ENCODE measurements at regions not wholly inside any gene's neighbourhood (a gene's known extent, or its start where the extent isn't known, plus 50 kb on each side); places are given as distances from the start of the nearest gene placed in this dataset.
"Not testable (repeated sequence)": the region's sequence is repeated elsewhere in the genome, so short reads cannot be mapped to it uniquely, and the experiment has no call there.

DNA sequence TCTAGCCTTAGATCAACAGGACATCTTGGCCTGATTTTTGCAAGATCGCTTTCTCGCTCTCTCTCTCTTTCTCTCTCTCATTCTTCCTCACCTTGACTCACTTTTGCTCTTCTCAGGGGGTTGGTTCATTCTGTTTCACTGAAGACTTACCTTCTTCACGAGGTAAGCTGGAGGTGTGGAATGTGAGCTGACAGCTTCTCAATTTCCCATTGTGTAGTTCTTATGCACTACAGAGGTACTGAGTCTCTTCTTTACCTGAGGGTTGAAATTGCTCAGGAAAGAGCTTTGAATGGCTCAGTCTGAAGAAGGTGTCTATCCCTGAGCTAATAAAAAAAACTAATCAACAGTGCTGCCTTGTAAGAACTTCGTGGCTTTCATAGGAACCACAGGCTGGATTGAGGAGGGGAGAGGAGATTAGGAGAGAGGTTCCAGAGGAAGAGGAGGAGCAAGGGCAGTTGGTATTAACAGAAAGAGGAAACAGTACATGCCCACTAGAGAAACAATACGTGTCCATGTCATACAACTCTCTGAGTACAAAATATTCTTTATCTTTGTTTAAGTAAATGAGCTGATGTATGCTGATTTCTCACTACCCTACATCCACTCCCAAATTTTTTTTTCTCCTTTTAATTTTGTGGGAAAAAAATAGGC lies 192.2 kb downstream of the TMEM167A start:
- no peak overlapping the region for H3K4me2 ChIP-seq (ENCODE audit: low read length)
- peaks cover 8% of the 10 kb centered on the region for H3K27me3 ChIP-seq (ENCODE audit: control insufficient read depth, insufficient read depth, low read length)
- no peaks in the 10 kb centered on the region for H3K4me1 ChIP-seq (ENCODE audit: control insufficient read depth, insufficient read depth, low read length)
- no peaks in the 10 kb centered on the region for H3K36me3 ChIP-seq (ENCODE audit: insufficient read depth, low read length)
- no peaks in the 10 kb centered on the region for H3K9me3 ChIP-seq (replicated peaks; ENCODE audit: low read length)
- no peak overlapping the region for H3K9ac ChIP-seq (ENCODE audit: low read depth, low read length)
- H3K4me3 ChIP-seq (ENCODE audit: low read length) = no peak overlapping the region

GRCh38 chr5:82882316-82882715 lies 194.9 kb downstream of the TMEM167A start:
- Histone ChIP-seq H3K27me3 (ENCODE audit: control insufficient read depth, insufficient read depth, low read length) (no peaks in the 10 kb centered on the region), H3K9ac (ENCODE audit: low read depth, low read length) (no peak overlapping the region), H3K4me3 (ENCODE audit: low read length) (no peak overlapping the region), H3K4me1 (ENCODE audit: control insufficient read depth, insufficient read depth, low read length) (no peaks in the 10 kb centered on the region), H3K9me3 (replicated peaks; ENCODE audit: low read length) (no peaks in the 10 kb centered on the region), H3K36me3 (ENCODE audit: insufficient read depth, low read length) (no peaks in the 10 kb centered on the region), H3K4me2 (ENCODE audit: low read length) (no peak overlapping the region)

- Histone ChIP-seq H3K9ac (ENCODE audit: low read depth, low read length) (no peak overlapping the region), H3K4me3 (ENCODE audit: low read length) (no peak overlapping the region)
Observed at GRCh38 chr5:82881571-82882174, 195.5 kb downstream of the TMEM167A start.

DNA sequence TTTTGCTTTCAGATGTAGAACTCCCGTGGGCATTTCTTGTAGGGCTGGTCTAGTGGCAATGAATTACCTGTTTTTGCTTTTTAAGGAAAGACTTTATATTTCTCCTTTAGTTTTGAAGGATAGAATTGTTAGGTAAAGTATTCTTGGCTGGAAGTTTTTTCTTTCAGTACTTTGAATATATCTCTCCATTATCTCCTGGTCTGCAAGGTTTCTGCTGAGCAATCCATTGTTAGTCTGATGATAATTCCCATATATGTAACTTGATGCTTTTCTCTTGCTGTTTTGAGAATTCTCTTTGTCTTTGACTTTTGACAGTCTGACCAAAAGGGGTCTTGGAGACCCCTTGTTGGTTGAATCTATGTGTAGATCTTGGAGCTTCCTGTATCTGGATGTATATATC lies 198.1 kb downstream of the TMEM167A start:
- H3K4me2 ChIP-seq (ENCODE audit: low read length) = no peak overlapping the region
- H3K4me3 ChIP-seq (ENCODE audit: low read length) = no peak overlapping the region
- no peaks in the 10 kb centered on the region for H3K4me1 ChIP-seq (ENCODE audit: control insufficient read depth, insufficient read depth, low read length)
- H3K9ac ChIP-seq (ENCODE audit: low read depth, low read length) = no peak overlapping the region
- H3K9me3 ChIP-seq (replicated peaks; ENCODE audit: low read length) = no peaks in the 10 kb centered on the region
- no peaks in the 10 kb centered on the region for H3K36me3 ChIP-seq (ENCODE audit: insufficient read depth, low read length)
- no peaks in the 10 kb centered on the region for H3K27me3 ChIP-seq (ENCODE audit: control insufficient read depth, insufficient read depth, low read length)

More at GRCh38 chr5:82881571-82882174, 195.5 kb downstream of the TMEM167A start:
- no peaks in the 10 kb centered on the region for H3K4me1 ChIP-seq (ENCODE audit: control insufficient read depth, insufficient read depth, low read length)
- H3K27me3 ChIP-seq (ENCODE audit: control insufficient read depth, insufficient read depth, low read length) = no peaks in the 10 kb centered on the region
- H3K4me2 ChIP-seq (ENCODE audit: low read length) = no peak overlapping the region
- H3K9me3 ChIP-seq (replicated peaks; ENCODE audit: low read length) = no peaks in the 10 kb centered on the region
- no peaks in the 10 kb centered on the region for H3K36me3 ChIP-seq (ENCODE audit: insufficient read depth, low read length)

- Histone ChIP-seq H3K4me1 (ENCODE audit: control insufficient read depth, insufficient read depth, low read length) (no peaks in the 10 kb centered on the region), H3K27me3 (ENCODE audit: control insufficient read depth, insufficient read depth, low read length) (no peaks in the 10 kb centered on the region), H3K9me3 (replicated peaks; ENCODE audit: low read length) (no peaks in the 10 kb centered on the region), H3K4me2 (ENCODE audit: low read length) (no peak overlapping the region), H3K36me3 (ENCODE audit: insufficient read depth, low read length) (no peaks in the 10 kb centered on the region), H3K4me3 (ENCODE audit: low read length) (no peak overlapping the region), H3K9ac (ENCODE audit: low read depth, low read length) (no peak overlapping the region)
Observed at GRCh38 chr5:82873452-82873851, 203.7 kb downstream of the TMEM167A start.

GRCh38 chr5:82872321-82873288 lies 204.6 kb downstream of the TMEM167A start:
- not testable (repeated sequence) for H3K4me3 ChIP-seq (ENCODE audit: low read length); H3K4me2 ChIP-seq (ENCODE audit: low read length); H3K9me3 ChIP-seq (replicated peaks; ENCODE audit: low read length); H3K4me1 ChIP-seq (ENCODE audit: control insufficient read depth, insufficient read depth, low read length); H3K9ac ChIP-seq (ENCODE audit: low read depth, low read length); H3K36me3 ChIP-seq (ENCODE audit: insufficient read depth, low read length); H3K27me3 ChIP-seq (ENCODE audit: control insufficient read depth, insufficient read depth, low read length)

DNA sequence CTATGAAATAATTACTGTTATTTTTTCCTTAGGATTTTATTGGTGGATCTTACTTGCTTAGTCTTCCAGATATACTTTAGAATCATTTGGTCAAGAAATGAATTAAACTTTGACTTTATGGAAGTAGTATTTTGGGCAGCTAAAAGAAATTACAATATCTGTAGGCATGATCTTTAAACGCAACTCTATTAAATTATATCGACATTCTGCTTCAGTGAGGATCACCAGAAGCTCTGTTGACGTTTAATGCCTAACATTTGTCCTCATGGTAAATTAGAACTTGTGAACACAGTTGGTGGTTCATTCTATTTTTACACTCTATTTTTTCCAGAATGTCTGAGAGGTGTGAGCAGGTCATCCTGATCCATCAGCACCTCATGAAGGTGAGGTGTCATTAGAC lies 211.6 kb downstream of the TMEM167A start:
- Histone ChIP-seq H3K36me3 (ENCODE audit: insufficient read depth, low read length) (no peaks in the 10 kb centered on the region), H3K4me2 (ENCODE audit: low read length) (no peak overlapping the region), H3K27me3 (ENCODE audit: control insufficient read depth, insufficient read depth, low read length) (no peaks in the 10 kb centered on the region), H3K4me1 (ENCODE audit: control insufficient read depth, insufficient read depth, low read length) (no peaks in the 10 kb centered on the region), H3K9ac (ENCODE audit: low read depth, low read length) (no peak overlapping the region), H3K9me3 (replicated peaks; ENCODE audit: low read length) (no peaks in the 10 kb centered on the region), H3K4me3 (ENCODE audit: low read length) (no peak overlapping the region)

GRCh38 chr5:82863266-82863665 lies 213.9 kb downstream of the TMEM167A start:
- no peaks in the 10 kb centered on the region for H3K9me3 ChIP-seq (replicated peaks; ENCODE audit: low read length)
- no peaks in the 10 kb centered on the region for H3K4me1 ChIP-seq (ENCODE audit: control insufficient read depth, insufficient read depth, low read length)
- no peak overlapping the region for H3K4me2 ChIP-seq (ENCODE audit: low read length)
- H3K9ac ChIP-seq (ENCODE audit: low read depth, low read length) = no peak overlapping the region
- H3K36me3 ChIP-seq (ENCODE audit: insufficient read depth, low read length) = no peaks in the 10 kb centered on the region
- peaks cover 5% of the 10 kb centered on the region for H3K27me3 ChIP-seq (ENCODE audit: control insufficient read depth, insufficient read depth, low read length)
- no peak overlapping the region for H3K4me3 ChIP-seq (ENCODE audit: low read length)

DNA sequence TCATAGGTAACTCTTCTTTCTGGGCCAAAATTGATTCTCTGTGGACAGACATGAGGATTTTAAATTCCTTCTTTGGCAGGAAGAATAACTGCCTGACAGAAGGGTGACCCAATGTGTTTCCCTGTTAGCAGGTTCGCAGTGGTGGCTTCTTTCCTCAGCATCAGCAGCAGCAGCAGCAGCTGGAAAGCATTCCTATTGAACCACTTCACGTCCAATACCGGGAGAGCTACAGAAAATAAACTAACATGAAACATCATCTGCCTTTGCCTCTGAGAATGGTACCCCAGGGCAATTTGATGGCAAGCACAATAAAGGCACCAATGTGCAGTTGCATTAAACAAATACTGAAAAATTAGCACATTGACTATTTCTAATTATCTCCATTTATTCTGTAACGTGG lies 214.5 kb downstream of the TMEM167A start:
- Histone ChIP-seq H3K36me3 (ENCODE audit: insufficient read depth, low read length) (no peaks in the 10 kb centered on the region), H3K9me3 (replicated peaks; ENCODE audit: low read length) (no peaks in the 10 kb centered on the region), H3K9ac (ENCODE audit: low read depth, low read length) (no peak overlapping the region), H3K4me1 (ENCODE audit: control insufficient read depth, insufficient read depth, low read length) (no peaks in the 10 kb centered on the region), H3K4me3 (ENCODE audit: low read length) (no peak overlapping the region), H3K27me3 (ENCODE audit: control insufficient read depth, insufficient read depth, low read length) (peaks cover 8% of the 10 kb centered on the region), H3K4me2 (ENCODE audit: low read length) (no peak overlapping the region)

GRCh38 chr5:82862261-82862660 lies 214.9 kb downstream of the TMEM167A start:
- no peak overlapping the region for H3K9ac ChIP-seq (ENCODE audit: low read depth, low read length)
- no peaks in the 10 kb centered on the region for H3K9me3 ChIP-seq (replicated peaks; ENCODE audit: low read length)
- H3K36me3 ChIP-seq (ENCODE audit: insufficient read depth, low read length) = no peaks in the 10 kb centered on the region
- H3K27me3 ChIP-seq (ENCODE audit: control insufficient read depth, insufficient read depth, low read length) = peaks cover 8% of the 10 kb centered on the region
- H3K4me3 ChIP-seq (ENCODE audit: low read length) = no peak overlapping the region
- H3K4me1 ChIP-seq (ENCODE audit: control insufficient read depth, insufficient read depth, low read length) = no peaks in the 10 kb centered on the region
- no peak overlapping the region for H3K4me2 ChIP-seq (ENCODE audit: low read length)

- no peaks in the 10 kb centered on the region for H3K36me3 ChIP-seq (ENCODE audit: insufficient read depth, low read length)
- H3K9me3 ChIP-seq (replicated peaks; ENCODE audit: low read length) = no peaks in the 10 kb centered on the region
- H3K27me3 ChIP-seq (ENCODE audit: control insufficient read depth, insufficient read depth, low read length) = peaks cover 8% of the 10 kb centered on the region
- H3K4me2 ChIP-seq (ENCODE audit: low read length) = no peak overlapping the region
- no peaks in the 10 kb centered on the region for H3K4me1 ChIP-seq (ENCODE audit: control insufficient read depth, insufficient read depth, low read length)
- H3K9ac ChIP-seq (ENCODE audit: low read depth, low read length) = no peak overlapping the region
- no peak overlapping the region for H3K4me3 ChIP-seq (ENCODE audit: low read length)
Observed at GRCh38 chr5:82861701-82862100, 215.5 kb downstream of the TMEM167A start.

Measured in skeletal muscle satellite cell (primary cell).